ENCODE measurements at regions not wholly inside any gene's neighbourhood (a gene's known extent, or its start where the extent isn't known, plus 50 kb on each side); places are given as distances from the start of the nearest gene placed in this dataset.

- no peak for DNase-seq
Observed at GRCh38 chr10:118408181-118408580, 66.1 kb upstream of the FAM204A start.

GRCh38 chr10:118407777-118408176, 65.7 kb upstream of the FAM204A start:
- no peak for DNase-seq

GRCh38 chr10:118407026-118407425, 64.9 kb upstream of the FAM204A start:
- no peak for DNase-seq

GRCh38 chr10:118405928-118406327, 63.8 kb upstream of the FAM204A start:
- DNase-seq: no peak

- DNase-seq: no peak
Observed at GRCh38 chr10:118403967-118404366, 61.8 kb upstream of the FAM204A start.

GRCh38 chr10:118401708-118402193, 59.6 kb upstream of the FAM204A start:
- DNase-seq: no peak

GRCh38 chr10:118397391-118397790, 55.3 kb upstream of the FAM204A start:
- DNase-seq: no peak

- DNase-seq: no peak
Observed at GRCh38 chr10:118395947-118396346, 53.8 kb upstream of the FAM204A start.

- no peak for DNase-seq
Observed at GRCh38 chr10:118394301-118395200, 52.4 kb upstream of the FAM204A start.

- no peak for DNase-seq
Observed at GRCh38 chr10:118392761-118393160, 50.6 kb upstream of the FAM204A start.

Data from activated CD8-positive, alpha-beta memory T cell treated with anti-CD3 and anti-CD28 coated beads, Interleukin-2, amount 50 U/mL, for 48 hours (primary cell).